Gastroesophageal sphincter (tissue), 4 donors: ENCODE measurements at regions not wholly inside any gene's neighbourhood (a gene's known extent, or its start where the extent isn't known, plus 50 kb on each side); places are given as distances from the start of the nearest gene placed in this dataset.

Experiments
- ATAC-seq: fragments of 150-250 bp; one replicate; pipeline ENCODE4 v1.9.1; 2016; ENCODE audit warnings: mild to moderate bottlenecking, moderate library complexity
- H3K27ac ChIP-seq, 4 donors: fragments of 200-600 bp; sonication (generic) in 3 of 4; 1 replicate in 3 of 4; 2 replicates in 1 of 4; pipeline ENCODE4 v1.5.1; 2016 to 2019
- H3K27me3 ChIP-seq: fragments of 200-600 bp; sonication (generic); one replicate; pipeline ENCODE4 v1.5.1; 2019
- H3K36me3 ChIP-seq, 2 donors: fragments of 200-600 bp; sonication (generic); one replicate each; pipeline ENCODE4 v1.5.1; 2019; ENCODE audit warnings: control low read depth in 1 of 2
- H3K4me1 ChIP-seq, 3 donors: fragments of 200-600 bp; sonication (generic); 1 replicate in 2 of 3; 2 replicates in 1 of 3; pipeline ENCODE4 v1.5.1; 2016 to 2019; ENCODE audit warnings: control low read depth in 2 of 3
- H3K4me3 ChIP-seq, 2 donors: fragments of 200-600 bp; sonication (generic); one replicate each; pipeline ENCODE4 v1.5.1; 2019; ENCODE audit warnings: mild to moderate bottlenecking in 1 of 2, moderate library complexity in 1 of 2
- H3K9me3 ChIP-seq, 3 donors: fragments of 200-600 bp; sonication (generic); one replicate each; pipeline ENCODE4 v1.5.1; 2017 to 2019; ENCODE audit warnings: control low read depth in 2 of 3
- EP300 ChIP-seq: sonication (generic); formaldehyde crosslinking; IDR thresholded peaks from one replicate; pipeline ENCODE4 v1.6.1; 2017; ENCODE audit warnings: antibody characterized with exemption, mild to moderate bottlenecking
- POLR2A ChIP-seq, 2 donors: fragments of 450-650 bp; IDR thresholded peaks; one replicate each; pipeline ENCODE4 v1.6.1; 2017; ENCODE audit warnings: antibody characterized with exemption in 2 of 2, mild to moderate bottlenecking in 2 of 2, moderate library complexity in 1 of 2
- POLR2AphosphoS5 ChIP-seq: sonication (generic); formaldehyde crosslinking; IDR thresholded peaks from one replicate; pipeline ENCODE4 v1.6.1; 2017; ENCODE audit warnings: antibody characterized with exemption
- WGBS, 2 donors: methylation state at CpG; one replicate each; pipeline ENCODE4 v1.1.5; 2018; ENCODE audit warnings: low coverage in 1 of 2; 5-methylcytosine and 5-hydroxymethylcytosine counted together
- TF ChIP-seq, protein P1 (sequence below), 4 experiments: fragments of 200-600 bp in 2 of 4; fragments of 450-650 bp in 2 of 4; sonication (generic) in 1 of 4; IDR thresholded peaks; one replicate each; pipeline ENCODE4 v1.5.1; 2017 to 2019; ENCODE audit warnings: antibody characterized with exemption in 4 of 4, mild to moderate bottlenecking in 2 of 4, moderate library complexity in 2 of 4

- Histone ChIP-seq H3K27ac (no peak overlapping the region), H3K27me3 (no peaks in the 10 kb centered on the region), H3K4me1 (peaks cover 0 to 39% (median 3%) of the 10 kb centered on the region in 3 donors), H3K4me3 (no peak overlapping the region), H3K36me3 (no peaks in the 10 kb centered on the region), H3K9me3 (no peaks in the 10 kb centered on the region)
- TF ChIP-seq POLR2A (IDR thresholded peaks at IDR 0.05) (no peak), POLR2AphosphoS5 (no peak)
- TF ChIP-seq, protein P1, sequence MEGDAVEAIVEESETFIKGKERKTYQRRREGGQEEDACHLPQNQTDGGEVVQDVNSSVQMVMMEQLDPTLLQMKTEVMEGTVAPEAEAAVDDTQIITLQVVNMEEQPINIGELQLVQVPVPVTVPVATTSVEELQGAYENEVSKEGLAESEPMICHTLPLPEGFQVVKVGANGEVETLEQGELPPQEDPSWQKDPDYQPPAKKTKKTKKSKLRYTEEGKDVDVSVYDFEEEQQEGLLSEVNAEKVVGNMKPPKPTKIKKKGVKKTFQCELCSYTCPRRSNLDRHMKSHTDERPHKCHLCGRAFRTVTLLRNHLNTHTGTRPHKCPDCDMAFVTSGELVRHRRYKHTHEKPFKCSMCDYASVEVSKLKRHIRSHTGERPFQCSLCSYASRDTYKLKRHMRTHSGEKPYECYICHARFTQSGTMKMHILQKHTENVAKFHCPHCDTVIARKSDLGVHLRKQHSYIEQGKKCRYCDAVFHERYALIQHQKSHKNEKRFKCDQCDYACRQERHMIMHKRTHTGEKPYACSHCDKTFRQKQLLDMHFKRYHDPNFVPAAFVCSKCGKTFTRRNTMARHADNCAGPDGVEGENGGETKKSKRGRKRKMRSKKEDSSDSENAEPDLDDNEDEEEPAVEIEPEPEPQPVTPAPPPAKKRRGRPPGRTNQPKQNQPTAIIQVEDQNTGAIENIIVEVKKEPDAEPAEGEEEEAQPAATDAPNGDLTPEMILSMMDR (IDR thresholded peaks at IDR 0.05): no peak
- ATAC-seq: no peak
- 73 to 85% methylated on average over 4 of the region's 4 CpGs for WGBS, 2 donors
These were observed 197.1 kb upstream of the FOXN3 start for GRCh38 chr14:89614009-89614691.

DNA sequence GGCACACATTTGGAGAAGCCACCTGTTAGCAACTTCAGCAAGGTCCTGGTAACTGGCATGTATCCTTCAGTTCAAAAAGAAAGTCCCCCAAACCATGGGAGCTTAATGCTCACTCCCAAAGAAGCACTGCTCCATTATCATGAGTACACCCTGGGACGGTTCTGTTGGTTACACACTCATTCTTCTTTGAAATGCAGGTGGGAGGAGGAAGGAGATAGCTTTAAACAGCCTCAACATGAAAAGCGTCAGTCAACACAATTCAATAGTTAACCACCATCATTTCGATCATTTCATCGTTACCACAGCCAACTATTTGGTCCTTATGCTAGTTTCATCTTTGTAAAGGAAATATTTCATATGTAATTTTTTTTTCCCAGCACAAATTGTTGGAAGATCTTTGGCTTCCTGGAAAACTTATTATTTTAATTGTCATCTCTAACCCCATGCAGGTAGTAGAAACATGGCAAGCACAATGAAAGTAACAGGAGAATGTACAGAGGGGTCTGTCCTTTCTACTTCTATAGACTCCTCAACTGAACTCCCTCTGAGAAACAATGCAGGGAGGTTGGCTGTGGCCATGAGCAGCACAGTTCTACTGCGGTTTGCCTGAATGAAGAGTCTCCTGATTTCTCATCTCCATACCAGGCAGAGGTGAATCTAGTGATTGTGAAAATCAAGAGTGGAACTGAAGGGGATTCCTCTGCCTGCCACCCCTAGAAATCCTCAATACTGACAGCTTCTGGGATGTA lies 196.4 kb upstream of the FOXN3 start:
- TF ChIP-seq POLR2AphosphoS5 (no peak), POLR2A (IDR thresholded peaks at IDR 0.05) (no peak), EP300 (no peak)
- TF ChIP-seq, protein P1 (IDR thresholded peaks at IDR 0.05): no peak
- WGBS, 2 donors: 82 to 94% methylated on average over 5 of the region's 5 CpGs
- no peaks in the 10 kb centered on the region for H3K27me3 ChIP-seq
- H3K4me3 ChIP-seq: no peak overlapping the region
- peaks cover 0 to 39% (median 3%) of the 10 kb centered on the region in 3 donors for H3K4me1 ChIP-seq
- no peaks in the 10 kb centered on the region for H3K9me3 ChIP-seq
- no peak overlapping the region for H3K27ac ChIP-seq
- ATAC-seq: no peak
- no peaks in the 10 kb centered on the region for H3K36me3 ChIP-seq

- no peaks in the 10 kb centered on the region for H3K36me3 ChIP-seq
- no peaks in the 10 kb centered on the region for H3K9me3 ChIP-seq
- H3K4me1 ChIP-seq: peaks cover 0 to 12% (median 0%) of the 10 kb centered on the region in 3 donors
- no peak overlapping the region for H3K27ac ChIP-seq
- 78 to 92% methylated on average over 9 to 11 of the region's 12 CpGs for WGBS, 2 donors
- no peak for ATAC-seq
- TF ChIP-seq POLR2AphosphoS5 (no peak), POLR2A (IDR thresholded peaks at IDR 0.05) (no peak), EP300 (no peak)
- TF ChIP-seq, protein P1 (IDR thresholded peaks at IDR 0.05): no peak
- H3K27me3 ChIP-seq: no peaks in the 10 kb centered on the region
- no peak overlapping the region for H3K4me3 ChIP-seq
These were observed 192.6 kb upstream of the FOXN3 start for GRCh38 chr14:89609500-89610100.

DNA sequence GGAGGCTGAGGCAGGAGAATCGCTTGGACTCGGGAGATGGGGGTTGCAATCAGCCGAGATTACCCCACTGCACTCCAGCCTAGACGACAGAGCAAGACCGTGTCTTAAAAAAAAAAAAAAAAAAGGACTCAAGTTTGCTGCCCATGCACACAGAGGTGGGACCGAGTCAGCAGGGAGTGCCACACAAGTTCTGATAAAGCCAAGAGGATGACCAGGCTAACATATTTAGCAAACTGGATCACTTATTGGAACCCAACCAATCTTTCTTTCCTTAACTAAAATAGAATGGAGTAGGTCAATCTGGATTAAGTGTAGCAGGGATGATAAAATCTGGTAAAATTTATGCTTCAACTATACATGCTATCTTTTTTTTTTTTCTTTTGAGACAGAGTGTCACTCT lies 190.4 kb upstream of the FOXN3 start:
- no peak for TF ChIP-seq POLR2AphosphoS5
- no peak for TF ChIP-seq POLR2A (IDR thresholded peaks at IDR 0.05)
- TF ChIP-seq, protein P1 (IDR thresholded peaks at IDR 0.05): no peak
- TF ChIP-seq EP300: no peak
- WGBS, 2 donors: 91% methylated on average over 4 of the region's 6 CpGs; no CpG with 5 or more reads in 1 of the 2 donors
- Histone ChIP-seq H3K4me1 (no peaks in the 10 kb centered on the region), H3K27me3 (no peaks in the 10 kb centered on the region), H3K36me3 (no peaks in the 10 kb centered on the region), H3K4me3 (no peak overlapping the region), H3K9me3 (no peaks in the 10 kb centered on the region), H3K27ac (no peak overlapping the region)
- no peak for ATAC-seq
